Hindlimb muscle (tissue), 1 donor: ENCODE measurements at regions not wholly inside any gene's neighbourhood (a gene's known extent, or its start where the extent isn't known, plus 50 kb on each side); places are given as distances from the start of the nearest gene placed in this dataset.

Experiments
- DNase-seq: peaks from one replicate; pipeline ENCODE4 v3.0.0-alpha.2; 2013

GRCh38 chr13:105200181-105200580 lies 1335.3 kb downstream of the EFNB2 start:
- no peak for DNase-seq

GRCh38 chr13:105196052-105196451 lies 1339.4 kb downstream of the EFNB2 start:
- no peak for DNase-seq

- DNase-seq, result no peak
Observed at GRCh38 chr13:105193026-105193425, 1342.4 kb downstream of the EFNB2 start.

- DNase-seq, result no peak
Observed at GRCh38 chr13:105184201-105184600, 1351.3 kb downstream of the EFNB2 start.

- DNase-seq, result no peak
Observed at GRCh38 chr13:105177265-105177900, 1358.1 kb downstream of the EFNB2 start.

- no peak for DNase-seq
Observed at GRCh38 chr13:105170438-105170837, 1365.0 kb downstream of the EFNB2 start.

- no peak for DNase-seq
Observed at GRCh38 chr13:105168295-105168694, 1367.2 kb downstream of the EFNB2 start.

GRCh38 chr13:105167385-105167784 lies 1368.1 kb downstream of the EFNB2 start:
- no peak for DNase-seq

GRCh38 chr13:105165449-105166125 lies 1369.9 kb downstream of the EFNB2 start:
- no peak for DNase-seq

- DNase-seq, result no peak
Observed at GRCh38 chr13:105159841-105160240, 1375.6 kb downstream of the EFNB2 start.

- no peak for DNase-seq
Observed at GRCh38 chr13:105153611-105154010, 1381.9 kb downstream of the EFNB2 start.

GRCh38 chr13:105151639-105152038 lies 1383.8 kb downstream of the EFNB2 start:
- no peak for DNase-seq

- DNase-seq, result no peak
Observed at GRCh38 chr13:105147461-105147860, 1388.0 kb downstream of the EFNB2 start.

- DNase-seq, result no peak
Observed at GRCh38 chr13:105144936-105145335, 1390.5 kb downstream of the EFNB2 start.

GRCh38 chr13:105144020-105144419 lies 1391.4 kb downstream of the EFNB2 start:
- no peak for DNase-seq

GRCh38 chr13:105142556-105142955 lies 1392.9 kb downstream of the EFNB2 start:
- no peak for DNase-seq

GRCh38 chr13:105139380-105140285 lies 1395.8 kb downstream of the EFNB2 start:
- peak; percentile 16 for DNase-seq

GRCh38 chr13:105139048-105139379 lies 1396.4 kb downstream of the EFNB2 start:
- DNase-seq, result no peak

GRCh38 chr13:105135852-105136615 lies 1399.4 kb downstream of the EFNB2 start:
- DNase-seq, result no peak

- no peak for DNase-seq
Observed at GRCh38 chr13:105127732-105128131, 1407.7 kb downstream of the EFNB2 start.

GRCh38 chr13:105121221-105121620 lies 1414.2 kb downstream of the EFNB2 start:
- no peak for DNase-seq

- no peak for DNase-seq
Observed at GRCh38 chr13:105118426-105118985, 1417.0 kb downstream of the EFNB2 start.
